ENCODE measurements at regions not wholly inside any gene's neighbourhood (a gene's known extent, or its start where the extent isn't known, plus 50 kb on each side); places are given as distances from the start of the nearest gene placed in this dataset.

DNA sequence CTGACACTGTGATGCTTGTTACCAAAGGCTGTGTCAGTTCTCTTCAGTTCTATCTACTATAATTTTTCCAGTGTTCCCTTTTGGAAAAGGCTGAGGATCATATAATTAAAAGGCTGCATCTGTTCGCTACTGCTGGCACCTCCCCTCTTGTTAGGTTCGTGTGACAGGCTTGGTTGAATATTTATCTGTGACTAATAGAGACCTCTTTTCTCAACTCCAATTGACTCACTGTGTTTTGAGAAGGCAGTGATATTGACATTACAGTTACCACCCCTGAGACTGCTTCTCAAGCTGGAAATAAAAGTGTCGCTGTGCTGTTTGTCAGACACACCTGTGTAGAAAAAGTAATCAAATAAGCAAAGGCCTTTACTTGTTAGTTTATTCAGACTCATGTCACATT is 205.5 kb upstream of the KCNH7 start:
- TF ChIP-seq, protein P1, sequence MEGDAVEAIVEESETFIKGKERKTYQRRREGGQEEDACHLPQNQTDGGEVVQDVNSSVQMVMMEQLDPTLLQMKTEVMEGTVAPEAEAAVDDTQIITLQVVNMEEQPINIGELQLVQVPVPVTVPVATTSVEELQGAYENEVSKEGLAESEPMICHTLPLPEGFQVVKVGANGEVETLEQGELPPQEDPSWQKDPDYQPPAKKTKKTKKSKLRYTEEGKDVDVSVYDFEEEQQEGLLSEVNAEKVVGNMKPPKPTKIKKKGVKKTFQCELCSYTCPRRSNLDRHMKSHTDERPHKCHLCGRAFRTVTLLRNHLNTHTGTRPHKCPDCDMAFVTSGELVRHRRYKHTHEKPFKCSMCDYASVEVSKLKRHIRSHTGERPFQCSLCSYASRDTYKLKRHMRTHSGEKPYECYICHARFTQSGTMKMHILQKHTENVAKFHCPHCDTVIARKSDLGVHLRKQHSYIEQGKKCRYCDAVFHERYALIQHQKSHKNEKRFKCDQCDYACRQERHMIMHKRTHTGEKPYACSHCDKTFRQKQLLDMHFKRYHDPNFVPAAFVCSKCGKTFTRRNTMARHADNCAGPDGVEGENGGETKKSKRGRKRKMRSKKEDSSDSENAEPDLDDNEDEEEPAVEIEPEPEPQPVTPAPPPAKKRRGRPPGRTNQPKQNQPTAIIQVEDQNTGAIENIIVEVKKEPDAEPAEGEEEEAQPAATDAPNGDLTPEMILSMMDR (IDR thresholded peaks at IDR 0.05), result no peak
- no peak for TF ChIP-seq EZH2 (IDR thresholded peaks at IDR 0.05; ENCODE audit: borderline replicate concordance, insufficient read depth, low read depth, low read length, poor library complexity, severe bottlenecking)
